Left cardiac atrium (tissue), 4 donors: ENCODE measurements at regions not wholly inside any gene's neighbourhood (a gene's known extent, or its start where the extent isn't known, plus 50 kb on each side); places are given as distances from the start of the nearest gene placed in this dataset.

Experiments used
- ATAC-seq, 2 donors: fragments of 200-7000 bp; cut with Tn5 transposase; one replicate each; pipeline ENCODE4 v1.9.1; 2020; ENCODE audit warnings: mild to moderate bottlenecking in 2 of 2, moderate library complexity in 2 of 2
- DNase-seq: peaks from one replicate; pipeline ENCODE4 v3.0.0-alpha.2; 2020
- intact Hi-C, 2 donors: fragments of 100-400 bp; cut with DNase I; formaldehyde crosslinking; loops; one replicate each; pipeline versions ENCODE4 v1.14.1 to v1.15.1; 2022 to 2023
- donor health status: DM: no; HTN: yes; CAD: no.
- donor health status: DM: no; HTN: yes; CAD: no; lungs with severe emphysema.
- donor health status: DM: yes; HTN: yes; CAD: no.
- donor health status: Dilated cardiomyopathy.

DNA sequence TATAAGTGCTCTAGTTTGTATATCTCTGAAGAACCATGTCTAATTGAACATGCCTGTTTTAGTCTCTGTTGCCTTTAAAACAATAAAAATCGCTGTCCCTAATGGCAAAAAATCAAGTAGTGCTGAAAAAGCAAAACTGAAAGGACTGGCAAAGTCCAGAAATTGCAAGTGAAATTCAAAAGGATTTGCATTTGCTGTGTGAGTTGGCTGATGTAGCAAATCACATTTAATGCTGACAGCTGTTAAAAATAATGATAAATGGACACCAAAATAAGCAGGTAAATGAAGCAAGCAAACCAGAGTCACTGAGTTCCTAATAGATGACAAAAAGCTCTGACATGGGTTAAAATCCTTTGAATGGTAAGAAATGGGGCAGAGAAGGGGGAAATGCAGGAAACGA lies 874.1 kb downstream of the GRM8 start:
- DNase-seq: no peak
- intact Hi-C loops: no loop called here
- ATAC-seq: no peak

- intact Hi-C loops: no loop called here
- DNase-seq: no peak
- ATAC-seq: no peak
Observed at GRCh38 chr7:126370038-126370668, 882.6 kb downstream of the GRM8 start.

- DNase-seq (no peak), ATAC-seq (no peak)
- intact Hi-C loops: no loop called here
Observed at GRCh38 chr7:126362746-126363145, 890.0 kb downstream of the GRM8 start.

GRCh38 chr7:126361183-126361582 lies 891.6 kb downstream of the GRM8 start:
- intact Hi-C loops: no loop called here
- DNase-seq: no peak
- ATAC-seq: no peak

DNA sequence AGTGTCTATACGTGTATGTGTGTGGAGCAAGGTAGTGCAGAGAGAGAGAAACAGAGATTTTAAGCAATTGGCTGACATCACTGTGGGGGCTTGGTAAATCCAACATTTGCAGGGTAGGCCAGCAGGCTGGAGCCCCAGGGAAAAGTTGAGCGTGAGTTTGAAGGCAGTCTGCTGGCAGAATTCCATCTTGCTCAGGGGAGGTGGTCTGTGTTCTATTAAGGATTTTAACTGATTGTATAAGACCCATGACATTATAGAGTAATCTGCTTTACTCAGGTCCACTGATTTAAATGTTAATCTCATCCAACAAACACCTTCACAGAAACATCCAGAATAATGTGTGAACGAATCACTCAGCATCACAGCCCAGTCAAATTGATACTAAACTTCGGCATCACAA lies 912.9 kb downstream of the GRM8 start:
- intact Hi-C loops: no loop called here
- ATAC-seq (no peak), DNase-seq (no peak)

DNA sequence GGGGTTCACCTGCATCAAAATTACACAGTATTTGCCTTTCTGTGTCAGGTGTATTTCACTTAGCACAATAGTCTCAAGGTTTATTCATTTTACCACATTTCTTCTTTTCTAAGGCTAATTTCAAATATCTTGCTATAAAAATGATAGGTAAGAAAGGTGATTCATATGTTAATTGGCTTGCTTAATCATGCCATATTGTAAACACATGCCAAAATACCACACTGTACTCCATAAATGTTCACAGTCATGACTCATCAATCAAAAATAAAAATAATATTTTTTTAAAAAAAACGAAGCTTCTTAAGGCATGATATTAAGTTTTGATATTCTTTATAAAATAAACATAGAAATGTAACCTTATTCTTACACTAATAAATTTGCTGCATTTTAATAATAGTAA lies 947.1 kb downstream of the GRM8 start:
- intact Hi-C loops: no loop called here
- ATAC-seq (no peak), DNase-seq (no peak)

- intact Hi-C loops: no loop called here
- no peak for DNase-seq
- no peak for ATAC-seq
Observed at GRCh38 chr7:126303926-126304325, 948.8 kb downstream of the GRM8 start.

DNA sequence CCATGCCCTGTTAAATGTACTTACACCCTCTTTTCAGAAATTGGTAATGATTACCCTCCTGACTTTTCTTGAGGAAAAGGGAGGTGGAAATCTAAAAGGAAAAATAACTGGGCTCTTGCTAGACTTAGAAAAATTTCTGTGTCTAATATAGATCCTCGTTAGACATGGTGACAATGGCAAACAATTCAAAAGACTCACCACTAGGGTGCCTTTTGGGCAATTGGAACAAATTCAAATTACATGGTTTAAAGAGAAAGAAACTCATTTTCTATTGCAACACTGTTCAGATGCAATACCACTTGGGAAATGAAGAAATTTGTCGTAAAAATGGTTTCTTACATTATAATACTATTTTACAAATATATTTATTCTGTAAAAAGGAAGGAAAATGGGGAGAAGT lies 950.1 kb downstream of the GRM8 start:
- intact Hi-C loops: no loop called here
- no peak for DNase-seq
- no peak for ATAC-seq

DNA sequence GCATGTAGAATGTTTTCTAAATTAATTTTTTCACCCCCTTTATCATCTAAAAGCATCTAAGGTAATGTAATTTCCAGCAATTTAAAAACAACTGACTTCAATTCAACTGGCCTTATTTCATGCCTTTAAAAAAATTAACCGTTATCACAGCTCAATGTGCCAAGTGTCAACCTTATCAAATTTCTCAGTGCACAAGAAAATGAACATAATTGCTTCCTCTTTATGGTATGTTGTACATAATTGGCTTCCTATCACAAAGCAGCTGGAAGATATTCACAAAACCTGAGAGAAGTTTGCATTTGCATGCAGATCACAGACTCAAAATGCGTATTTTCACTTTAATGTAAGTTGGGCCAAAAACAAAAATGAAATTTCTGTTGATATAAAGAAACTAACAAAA lies 966.4 kb downstream of the GRM8 start:
- intact Hi-C loops: no loop called here
- no peak for DNase-seq
- ATAC-seq: no peak

- intact Hi-C loops: no loop called here
Observed at GRCh38 chr7:126236261-126236660, 1016.5 kb downstream of the GRM8 start.

DNA sequence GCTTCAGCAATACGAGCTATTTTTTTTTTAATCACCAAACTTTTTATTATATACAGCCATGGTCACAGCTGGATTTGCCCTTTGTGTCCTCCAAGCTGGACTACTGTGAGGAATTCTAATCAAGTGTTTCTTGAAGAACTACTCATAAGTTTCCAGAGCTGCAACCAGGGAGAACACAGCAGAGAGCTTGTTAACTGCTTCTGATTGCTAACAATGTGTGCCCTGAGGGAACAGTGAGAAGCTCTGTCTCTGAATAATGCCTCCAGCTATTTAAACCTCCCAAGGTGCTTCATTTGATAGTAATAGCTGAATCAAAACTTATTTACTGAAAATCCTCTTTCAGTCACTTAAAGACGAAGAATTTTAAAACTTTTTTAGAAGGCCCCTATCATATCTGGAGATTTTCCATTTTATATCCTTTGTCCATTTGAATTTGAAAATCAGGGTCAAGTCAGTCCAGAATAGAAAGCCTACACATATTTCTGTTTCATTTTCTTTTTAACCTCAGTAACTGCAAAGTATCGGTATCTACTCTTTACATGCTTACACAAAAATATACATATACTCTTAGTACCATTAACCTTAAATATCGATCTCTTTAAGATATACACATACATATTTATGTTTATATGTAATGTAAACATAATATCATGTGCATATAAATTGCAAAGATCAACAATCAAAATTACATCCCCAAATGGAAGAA lies 1024.2 kb downstream of the GRM8 start:
- no peak for ATAC-seq
- intact Hi-C loops: no loop called here
- no peak for DNase-seq

More at GRCh38 chr7:126236261-126236660, 1016.5 kb downstream of the GRM8 start:
- ATAC-seq (no peak), DNase-seq (no peak)

DNA sequence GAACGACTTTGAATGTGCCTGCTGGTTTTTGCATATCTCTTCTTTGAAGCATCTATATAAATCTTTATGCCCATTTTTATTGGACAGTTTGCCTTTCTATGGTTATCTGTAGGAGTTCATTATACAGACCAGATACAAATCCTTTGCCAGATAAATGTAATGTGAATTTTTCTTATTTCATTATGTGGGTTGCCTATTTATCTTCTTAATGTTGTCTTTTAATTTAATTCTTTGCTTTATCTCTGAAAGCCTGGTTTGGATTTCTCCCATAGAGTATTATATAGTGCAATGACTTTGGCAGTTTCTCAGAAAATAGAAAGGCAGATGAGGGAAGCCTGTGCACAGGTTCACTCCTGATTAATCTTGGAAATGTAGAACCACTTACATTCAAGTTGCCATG lies 1025.1 kb downstream of the GRM8 start:
- intact Hi-C loops: no loop called here
- DNase-seq: no peak
- ATAC-seq: no peak

DNA sequence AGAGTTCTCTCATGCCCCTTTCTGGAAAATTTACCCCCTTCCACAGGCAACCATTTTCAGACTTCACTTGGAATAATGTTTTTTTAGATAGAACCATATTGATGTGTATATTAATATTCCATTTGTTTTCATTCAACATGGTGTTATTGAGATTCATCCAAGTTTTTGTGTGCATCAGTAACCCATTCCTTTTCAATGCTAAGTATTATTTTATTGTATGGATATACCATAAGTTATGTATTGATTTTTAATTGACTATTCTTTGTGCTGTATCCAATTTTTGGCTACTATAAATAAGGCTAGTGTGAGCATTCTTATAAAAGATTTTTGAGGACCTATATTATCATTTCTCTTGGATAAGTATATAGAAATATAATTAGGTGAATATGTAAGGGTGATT lies 1025.7 kb downstream of the GRM8 start:
- intact Hi-C loops: no loop called here
- DNase-seq: no peak
- no peak for ATAC-seq

DNA sequence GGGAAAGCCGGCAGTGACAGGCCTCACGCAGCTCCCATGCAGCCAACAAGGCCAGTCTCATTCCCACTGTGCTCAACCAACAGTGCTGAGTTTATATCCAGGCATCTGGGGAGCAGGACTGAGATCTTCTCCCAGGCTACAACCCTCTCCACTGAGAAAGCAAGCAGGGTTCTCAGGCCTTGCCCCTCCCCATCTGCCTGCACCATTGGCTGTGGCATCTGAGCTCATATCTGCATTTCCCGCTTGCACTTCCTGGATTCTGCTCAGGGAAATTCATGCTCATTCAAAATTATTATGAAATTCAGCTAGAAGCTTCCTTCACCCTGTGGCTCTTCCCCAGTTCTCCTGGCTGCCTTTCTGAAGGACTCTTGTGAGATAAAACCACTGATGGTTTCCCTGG lies 1029.0 kb downstream of the GRM8 start:
- ATAC-seq (no peak), DNase-seq (no peak)
- intact Hi-C loops: no loop called here

DNA sequence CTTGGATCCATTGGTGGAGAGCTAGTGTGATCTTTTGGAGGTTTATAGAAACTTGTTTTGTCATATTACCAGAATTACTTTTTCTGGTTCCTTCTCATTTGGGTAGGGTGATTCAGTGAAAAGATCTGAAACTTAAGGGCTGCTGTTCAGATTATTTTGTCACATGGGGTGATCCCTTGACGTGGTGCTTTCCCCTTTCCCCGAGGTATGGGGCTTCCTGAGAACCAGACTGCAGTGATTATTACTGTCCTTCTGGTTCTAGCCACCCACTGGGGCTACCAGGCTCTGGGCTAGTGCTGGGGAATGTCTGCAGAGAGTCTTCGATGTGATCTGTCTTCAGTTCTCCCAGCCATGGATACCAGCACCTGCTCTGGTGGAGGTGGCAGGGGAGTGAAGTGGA lies 1030.0 kb downstream of the GRM8 start:
- intact Hi-C loops: no loop called here
- ATAC-seq (no peak), DNase-seq (no peak)

DNA sequence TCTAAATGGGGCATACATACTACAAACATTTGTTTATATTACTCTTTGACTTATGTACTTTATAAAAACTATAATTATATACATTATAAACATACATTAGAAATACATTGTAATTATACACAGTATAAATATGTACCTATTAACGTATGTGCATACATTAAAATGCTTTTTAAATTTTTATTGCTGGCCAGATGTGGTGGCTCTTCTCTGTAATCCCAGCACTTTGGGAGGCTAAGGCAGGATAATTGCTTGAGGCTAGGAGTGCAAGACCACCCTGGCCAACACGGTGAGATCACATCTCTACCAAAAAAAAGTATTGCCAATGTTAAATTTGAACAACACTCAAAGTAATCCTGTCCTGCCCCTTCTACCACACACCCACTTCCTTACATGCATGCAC lies 1037.0 kb downstream of the GRM8 start:
- ATAC-seq (no peak), DNase-seq (no peak)
- intact Hi-C loops: no loop called here

GRCh38 chr7:126213876-126214275 lies 1038.9 kb downstream of the GRM8 start:
- intact Hi-C loops: no loop called here
- no peak for ATAC-seq
- no peak for DNase-seq

GRCh38 chr7:126211875-126212274 lies 1040.9 kb downstream of the GRM8 start:
- intact Hi-C loops: no loop called here
- DNase-seq: no peak
- ATAC-seq: no peak

DNA sequence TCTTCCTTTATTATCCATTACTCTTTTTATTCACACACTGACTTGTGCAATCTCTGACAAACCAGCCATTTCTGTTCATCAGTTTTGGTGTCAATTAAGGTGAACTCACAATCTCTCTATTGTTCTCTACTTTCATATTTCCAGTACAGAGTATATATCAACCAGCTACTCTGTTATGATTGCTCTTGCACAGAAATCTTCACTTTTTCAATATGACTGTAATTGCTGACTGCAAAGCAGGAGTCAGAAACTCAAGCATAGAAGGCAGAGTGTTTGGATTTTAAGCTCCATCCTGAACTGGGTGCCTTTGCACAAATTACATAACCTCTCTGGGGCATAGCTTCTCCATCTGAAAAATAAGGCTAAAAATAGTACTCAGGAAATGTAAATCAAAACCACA lies 1042.0 kb downstream of the GRM8 start:
- ATAC-seq (no peak), DNase-seq (no peak)
- intact Hi-C loops: no loop called here

- ATAC-seq: no peak
- DNase-seq: no peak
- intact Hi-C loops: no loop called here
Observed at GRCh38 chr7:126203185-126203584, 1049.6 kb downstream of the GRM8 start.

DNA sequence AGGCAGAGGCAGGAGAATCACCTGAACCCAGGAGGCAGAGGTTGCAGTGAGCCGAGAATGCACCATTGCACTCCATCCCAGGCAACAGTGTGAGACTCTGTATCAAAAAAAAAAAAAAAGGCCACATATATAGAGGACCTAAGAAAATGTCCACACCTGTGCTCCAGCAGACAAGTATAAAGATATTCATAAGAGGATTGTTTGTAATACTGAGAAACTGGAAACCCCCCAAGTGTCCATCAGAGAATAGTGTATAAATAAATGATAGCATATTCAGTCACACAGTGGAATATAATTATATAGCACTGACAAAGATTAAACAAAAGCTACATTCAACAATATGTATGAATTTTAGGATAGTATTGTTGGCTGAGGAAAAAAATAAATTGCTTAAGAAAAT lies 1050.6 kb downstream of the GRM8 start:
- DNase-seq: no peak
- intact Hi-C loops: no loop called here
- no peak for ATAC-seq
